Putamen (tissue), 1 donor: ENCODE measurements at regions not wholly inside any gene's neighbourhood (a gene's known extent, or its start where the extent isn't known, plus 50 kb on each side); places are given as distances from the start of the nearest gene placed in this dataset.
"Not testable (repeated sequence)": the region's sequence is repeated elsewhere in the genome, so short reads cannot be mapped to it uniquely, and the experiment has no call there.

Experiments used
- DNase-seq: peaks from one replicate; pipeline ENCODE4 v3.0.0-alpha.2; 2016; ENCODE audit warnings: low spot score

DNA sequence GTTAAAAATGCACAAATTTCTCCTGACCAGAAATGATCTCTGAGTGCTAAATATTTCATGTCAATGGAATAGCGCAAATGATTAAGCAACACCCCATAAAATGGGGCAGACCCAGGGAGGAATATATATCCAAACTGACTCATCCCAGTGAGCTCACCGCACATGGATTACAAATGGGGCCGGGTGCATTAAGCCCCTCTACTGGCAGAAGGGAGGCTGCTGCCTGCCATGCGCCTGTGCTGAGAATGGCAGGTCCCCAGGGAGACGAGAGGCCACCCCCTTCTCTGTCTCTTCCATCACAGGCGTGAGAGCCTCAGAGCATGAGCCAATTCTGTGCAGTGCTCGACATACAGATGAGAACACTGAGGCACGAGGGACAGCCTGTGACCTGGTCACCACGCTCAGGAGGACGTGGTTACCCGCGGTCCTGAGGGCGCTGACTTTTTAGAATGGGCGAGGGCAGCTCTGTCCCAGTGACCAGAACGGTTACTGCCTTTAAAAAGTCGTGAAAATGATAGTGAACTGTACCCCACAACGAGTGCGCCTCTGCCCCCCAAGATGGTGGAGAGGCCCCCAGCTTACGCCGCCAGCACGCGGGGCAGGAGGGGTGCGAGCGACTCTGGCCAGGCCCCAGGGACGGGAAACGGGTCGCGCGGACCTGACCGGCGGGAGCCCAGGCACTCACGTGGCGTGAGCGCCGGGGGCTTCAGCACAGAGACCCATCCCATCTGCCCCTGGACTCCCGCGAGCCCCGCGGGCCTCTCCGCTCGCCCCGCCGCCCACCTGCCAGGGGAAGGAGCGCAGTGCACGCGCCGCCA, 130.2 kb upstream of the ALDH3B2 start:
- DNase-seq = peak; percentile 41

DNA sequence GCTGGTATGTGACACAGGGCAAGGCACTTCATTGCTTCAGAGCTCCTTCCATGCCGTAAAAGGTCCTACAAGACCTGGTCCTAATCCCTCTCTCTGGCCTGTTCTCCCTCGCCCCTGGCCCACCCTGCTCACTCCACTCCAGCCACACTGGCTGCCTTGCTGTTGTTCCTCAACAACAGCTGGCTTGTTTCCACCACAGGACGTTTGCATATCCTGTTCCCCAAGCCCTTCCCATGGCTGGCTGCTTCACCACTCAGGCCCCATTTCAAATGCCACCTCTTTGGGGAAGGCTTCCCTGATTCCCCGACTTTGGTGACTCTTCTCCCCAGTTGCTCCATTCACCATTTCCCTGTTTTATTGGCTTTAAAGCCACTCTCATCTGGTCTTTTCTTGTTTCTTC, 129.1 kb upstream of the ALDH3B2 start:
- not testable (repeated sequence) for DNase-seq

DNA sequence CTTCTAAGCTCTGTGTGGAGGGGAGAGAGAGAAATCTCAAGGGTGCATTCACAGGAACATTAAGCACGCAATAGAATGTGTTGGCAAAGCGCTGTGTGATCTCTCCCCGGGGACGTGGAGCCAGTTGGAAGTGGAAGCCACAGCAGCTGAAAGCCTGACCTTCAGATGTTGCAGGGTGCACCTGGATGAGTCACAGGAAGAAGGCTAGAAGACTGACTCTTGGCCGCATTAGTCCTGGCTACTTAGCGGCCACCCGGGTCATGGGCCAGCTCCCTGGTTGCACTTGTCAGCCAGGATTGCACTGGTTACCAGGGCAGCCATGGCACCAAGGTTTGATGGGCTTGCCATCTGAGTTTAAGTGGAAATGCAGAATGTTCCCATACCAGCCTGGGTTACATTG, 128.6 kb upstream of the ALDH3B2 start:
- DNase-seq = not testable (repeated sequence)

DNA sequence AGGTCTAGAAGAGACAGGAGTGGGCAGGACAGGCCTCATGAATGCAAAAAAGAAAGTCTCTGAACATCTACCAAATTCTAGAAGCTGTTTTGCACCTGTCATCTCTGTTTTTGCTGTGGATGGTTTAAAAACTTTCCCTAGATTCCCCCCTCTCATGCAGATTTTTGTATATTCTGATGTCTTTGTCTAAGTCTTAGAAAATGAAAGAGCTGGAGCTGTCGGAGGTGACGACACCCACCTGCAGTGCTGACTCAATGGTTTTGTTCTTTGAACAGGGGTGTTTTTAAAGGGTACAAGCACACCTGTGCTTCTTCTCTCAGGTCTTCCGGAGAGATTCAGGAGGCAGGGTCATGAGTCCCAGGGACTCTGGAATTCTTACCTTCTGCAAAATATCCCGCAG, 128.2 kb upstream of the ALDH3B2 start:
- not testable (repeated sequence) for DNase-seq

DNA sequence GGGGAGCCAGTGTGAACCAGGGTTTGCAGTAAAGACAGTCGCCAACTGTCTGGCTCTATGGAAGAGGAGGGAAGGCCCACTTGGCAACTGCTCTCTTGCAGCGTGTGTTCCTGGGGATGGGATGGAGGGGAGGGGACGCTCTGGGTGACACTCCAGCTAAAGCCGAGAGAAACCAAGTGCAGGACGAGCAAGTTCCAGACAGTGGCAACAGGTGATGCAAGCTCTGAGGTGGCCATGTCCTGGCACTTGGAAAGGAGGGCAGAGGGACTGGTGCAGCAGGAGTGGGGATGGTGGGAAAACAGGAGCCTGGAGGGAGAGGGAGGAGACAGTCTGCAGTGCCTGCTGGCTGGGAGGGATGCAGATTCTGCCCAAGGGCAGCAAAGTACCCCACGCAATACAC, 127.0 kb upstream of the ALDH3B2 start:
- not testable (repeated sequence) for DNase-seq

DNA sequence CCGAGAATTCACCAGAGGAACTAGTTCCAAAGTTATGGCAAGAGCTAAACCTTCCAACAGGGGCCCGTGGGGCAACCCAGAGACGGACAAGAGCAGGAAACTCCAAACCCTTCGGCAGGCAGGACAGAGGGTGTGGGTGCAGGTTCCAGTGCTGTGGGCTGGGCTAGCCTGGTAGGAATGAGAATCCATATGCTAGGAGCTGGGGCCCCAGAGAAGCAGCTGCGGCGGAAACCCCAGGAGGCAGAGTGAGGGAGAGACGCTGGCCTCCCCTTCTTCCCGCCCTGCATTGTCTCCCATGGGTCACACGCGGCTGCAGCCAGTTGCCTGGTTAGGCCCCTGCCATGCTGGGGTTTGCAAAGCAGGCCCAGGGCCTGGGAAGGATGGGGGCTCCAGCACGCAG, 126.2 kb upstream of the ALDH3B2 start:
- DNase-seq = not testable (repeated sequence)

DNA sequence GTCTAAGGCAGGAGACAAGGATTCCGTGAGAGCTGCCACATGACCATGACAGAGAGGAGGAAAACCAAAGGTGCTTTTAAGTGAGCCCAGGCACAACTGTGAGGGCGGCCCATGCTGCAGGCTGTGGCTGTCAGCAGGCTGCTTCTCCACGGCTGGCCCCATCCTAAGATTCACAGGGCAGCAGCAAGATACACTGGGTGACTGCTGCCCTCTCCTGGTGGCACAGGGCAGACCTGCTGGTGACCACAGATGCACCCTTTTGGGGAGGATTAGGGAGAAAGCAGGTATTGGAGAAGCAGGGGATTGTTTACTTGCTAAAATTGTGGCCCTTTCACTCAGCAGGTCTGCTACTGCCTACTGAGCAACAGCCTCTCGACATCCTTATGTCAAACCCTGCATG, 125.4 kb upstream of the ALDH3B2 start:
- not testable (repeated sequence) for DNase-seq

DNA sequence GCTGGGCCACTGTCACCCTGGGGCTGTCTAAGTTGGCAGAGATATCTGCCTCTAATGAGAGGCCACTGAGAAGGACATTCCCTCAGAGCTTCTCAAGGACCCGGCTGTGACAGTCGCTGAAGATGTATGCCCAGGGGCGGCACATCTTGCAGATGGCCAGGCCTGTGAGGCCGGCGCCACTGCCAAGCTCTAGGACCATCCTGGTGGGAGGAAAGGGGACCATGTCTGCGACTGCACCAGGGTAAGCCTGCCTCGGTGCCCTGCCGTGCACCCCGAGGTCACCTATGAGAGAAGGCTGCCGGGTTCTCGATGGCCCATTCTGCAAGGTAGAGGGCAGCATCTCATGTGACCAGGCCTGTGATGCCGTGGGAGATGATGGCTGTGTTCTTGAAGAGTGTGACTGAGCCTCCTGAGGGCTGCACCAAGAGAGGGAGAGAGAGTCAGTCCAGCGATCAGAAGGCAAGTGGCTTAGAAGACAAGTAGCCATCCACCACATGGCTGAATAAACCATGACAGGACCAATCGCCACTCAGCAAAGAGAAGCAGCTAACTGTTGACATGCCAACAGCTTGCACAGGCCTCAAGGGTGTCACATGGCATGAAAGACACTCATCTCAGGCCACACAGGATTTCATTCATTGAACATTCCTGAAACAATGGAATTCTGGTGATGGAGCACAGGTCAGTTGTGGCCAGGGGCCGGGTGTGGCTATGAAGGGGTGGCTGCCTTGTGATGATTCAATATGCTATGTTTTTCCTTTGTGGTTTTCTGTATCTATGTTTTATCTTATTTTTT, 123.5 kb upstream of the ALDH3B2 start:
- not testable (repeated sequence) for DNase-seq

DNA sequence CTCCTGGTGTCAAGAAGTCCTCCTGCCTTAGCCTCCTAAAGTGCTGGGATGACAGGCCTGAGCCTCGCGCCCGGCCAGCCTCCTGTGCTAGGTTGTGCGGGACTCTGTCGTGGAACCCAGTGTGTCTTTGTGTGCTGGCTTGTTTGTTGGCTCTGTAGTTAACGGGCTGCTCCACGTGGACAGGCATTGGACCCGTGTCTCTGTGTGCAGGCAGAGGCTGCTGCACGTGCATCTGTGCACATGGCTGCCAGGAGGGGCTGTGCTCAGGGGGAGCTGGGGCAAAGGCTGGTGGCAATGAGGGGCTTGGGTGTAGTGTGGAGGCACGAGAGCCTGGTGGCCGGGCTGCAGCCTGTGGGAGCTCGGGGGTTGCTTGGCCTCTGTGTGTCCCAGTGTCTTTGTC, 121.3 kb upstream of the ALDH3B2 start:
- DNase-seq = no peak

DNA sequence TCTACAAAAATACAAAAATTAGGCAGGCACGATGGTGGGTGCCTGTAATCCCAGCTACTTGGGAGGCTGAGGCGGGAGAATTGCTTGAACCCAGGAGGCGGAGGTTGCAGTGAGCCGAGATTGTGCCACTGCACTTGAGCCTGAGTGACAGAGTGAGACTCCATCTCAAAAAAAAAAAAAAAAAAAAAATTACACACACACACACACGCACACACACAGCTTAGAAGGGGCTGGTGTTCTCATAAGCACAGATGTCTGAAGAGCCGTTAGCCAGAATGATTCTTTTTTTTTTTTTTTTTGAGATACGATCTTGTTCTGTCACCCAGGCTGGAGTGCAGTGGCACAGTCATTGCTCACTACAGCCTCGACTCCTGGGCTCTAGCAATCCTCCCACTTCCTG, 119.3 kb upstream of the ALDH3B2 start:
- DNase-seq = not testable (repeated sequence)

DNA sequence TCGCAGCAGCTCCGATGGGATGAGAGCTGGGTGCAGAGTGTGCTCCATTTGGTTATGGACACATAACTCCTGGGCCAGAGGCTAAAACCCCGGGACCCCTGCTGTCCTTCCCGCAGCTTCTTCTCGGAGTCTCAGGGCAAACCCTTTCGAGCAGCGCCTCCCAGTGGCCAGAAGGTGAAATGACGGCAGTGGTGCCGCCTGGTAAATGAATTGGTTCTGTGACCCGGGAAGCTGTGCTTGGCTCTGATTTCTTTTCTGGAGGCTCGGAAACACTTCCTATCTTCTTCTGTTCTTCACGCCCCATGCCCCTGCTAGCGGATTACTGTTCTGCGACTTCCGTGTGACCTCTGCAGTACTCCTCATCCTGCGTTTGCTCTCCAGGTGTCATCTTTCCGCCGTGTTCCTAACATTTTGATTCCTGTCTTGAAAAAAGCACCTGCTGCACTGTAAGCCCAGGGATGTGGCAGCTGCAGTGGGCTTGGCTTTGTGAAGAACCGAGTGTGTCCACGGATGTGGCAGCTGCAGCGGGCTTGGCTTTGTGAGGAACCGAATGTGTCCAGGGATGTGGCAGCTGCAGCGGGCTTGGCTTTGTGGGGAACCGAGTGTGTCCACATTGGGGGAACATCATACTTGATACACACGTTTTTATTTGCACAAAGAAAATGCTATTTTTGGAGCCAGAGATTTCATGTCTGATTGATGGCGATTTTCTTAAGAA, 118.0 kb upstream of the ALDH3B2 start:
- DNase-seq = not testable (repeated sequence)

DNA sequence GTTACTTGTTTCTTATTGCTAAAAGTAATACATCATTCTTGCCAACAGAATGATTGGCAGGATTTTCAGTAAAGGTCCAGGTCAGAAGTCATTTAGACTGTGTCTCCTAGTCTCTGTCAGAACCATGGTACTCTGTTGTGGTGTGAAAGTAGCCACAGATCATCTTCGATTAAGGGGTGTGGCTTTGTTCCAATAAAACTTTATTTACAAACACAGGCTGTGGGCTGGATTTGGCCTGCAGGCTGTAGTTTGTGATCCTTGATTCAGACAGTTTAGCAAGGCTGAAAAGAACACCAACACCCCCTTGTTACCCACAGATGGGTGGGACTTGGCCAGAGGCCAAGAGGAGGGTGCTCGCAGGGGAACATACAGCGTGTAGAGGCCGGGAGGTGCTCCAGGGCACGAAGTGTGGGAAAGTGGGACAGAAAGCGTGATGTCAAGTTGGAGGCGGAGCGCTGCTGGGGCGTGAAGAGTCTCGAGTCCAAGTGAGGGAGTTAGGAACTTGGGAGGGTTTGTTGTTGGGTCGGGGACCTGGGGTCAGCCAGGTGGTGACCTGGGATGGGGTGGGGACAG, 117.3 kb upstream of the ALDH3B2 start:
- not testable (repeated sequence) for DNase-seq

DNA sequence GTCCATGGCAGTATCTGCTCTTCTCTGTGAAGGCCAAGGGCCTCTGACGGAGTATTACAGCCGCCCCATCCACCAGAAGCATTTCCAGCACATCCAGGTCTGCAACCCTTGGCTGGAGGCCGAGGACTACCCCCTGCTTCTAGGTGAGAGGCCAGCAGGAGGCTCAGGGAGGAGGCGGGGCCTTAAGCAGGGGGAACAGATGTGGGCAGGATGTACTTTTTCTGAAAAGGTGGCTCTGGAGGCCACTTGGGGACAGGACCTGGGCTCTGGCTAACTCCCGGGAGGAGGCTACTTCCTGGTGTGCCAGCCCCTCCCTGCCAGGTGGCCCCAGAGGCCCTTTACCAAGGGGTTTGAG, 113.9 kb upstream of the ALDH3B2 start:
- DNase-seq = not testable (repeated sequence)

DNA sequence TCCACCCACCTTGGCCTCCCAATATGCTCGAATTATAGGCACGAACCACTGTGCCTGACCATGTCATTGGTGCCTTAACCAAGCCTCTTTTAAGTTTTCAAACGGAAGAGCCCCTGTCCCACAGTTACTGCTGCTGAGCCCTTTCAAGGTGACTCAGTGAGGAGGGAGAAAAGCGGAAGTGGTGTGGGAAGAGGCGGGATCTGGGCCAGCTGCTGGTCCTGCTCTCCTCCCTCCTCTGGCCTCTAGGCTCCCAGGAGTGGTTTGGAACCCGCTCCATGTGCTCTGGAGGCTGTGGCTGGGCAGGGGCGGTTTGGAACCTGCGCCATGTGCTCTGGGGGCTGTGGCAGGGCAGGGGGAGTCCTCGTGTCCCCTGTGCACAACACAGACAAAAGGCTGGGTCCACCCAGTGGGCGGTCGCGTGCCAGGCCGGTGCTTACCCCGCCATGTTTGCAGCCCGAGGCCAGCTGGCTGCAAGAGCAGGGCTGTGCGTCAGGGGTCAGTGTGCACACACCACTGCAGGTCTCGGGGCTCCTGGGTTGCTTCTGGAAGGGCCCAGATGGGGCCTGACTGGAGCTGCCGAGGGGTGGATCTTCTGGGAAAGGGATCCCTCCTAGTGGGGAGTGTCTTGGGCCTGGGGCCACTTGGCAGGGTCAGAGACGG, 113.4 kb upstream of the ALDH3B2 start:
- DNase-seq = not testable (repeated sequence)

DNA sequence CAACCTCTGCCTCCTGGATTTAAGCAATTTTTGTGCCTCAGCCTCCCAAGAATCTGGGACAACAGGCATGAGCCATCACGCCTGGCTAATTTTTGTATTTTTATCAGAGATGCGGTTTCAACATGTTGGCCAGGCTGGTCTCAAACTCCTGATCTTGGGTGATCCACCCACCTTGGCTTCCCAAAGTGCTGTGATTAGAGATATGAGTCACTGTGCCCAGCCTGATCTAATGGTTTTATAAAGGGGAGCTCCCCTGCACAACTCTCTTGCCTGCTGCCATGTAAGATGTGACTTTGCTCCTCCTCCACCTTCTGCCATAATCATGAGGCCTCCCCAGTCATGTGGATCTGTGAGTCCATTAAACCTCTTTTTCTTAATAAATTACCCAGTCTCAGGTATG, 107.5 kb upstream of the ALDH3B2 start:
- not testable (repeated sequence) for DNase-seq

DNA sequence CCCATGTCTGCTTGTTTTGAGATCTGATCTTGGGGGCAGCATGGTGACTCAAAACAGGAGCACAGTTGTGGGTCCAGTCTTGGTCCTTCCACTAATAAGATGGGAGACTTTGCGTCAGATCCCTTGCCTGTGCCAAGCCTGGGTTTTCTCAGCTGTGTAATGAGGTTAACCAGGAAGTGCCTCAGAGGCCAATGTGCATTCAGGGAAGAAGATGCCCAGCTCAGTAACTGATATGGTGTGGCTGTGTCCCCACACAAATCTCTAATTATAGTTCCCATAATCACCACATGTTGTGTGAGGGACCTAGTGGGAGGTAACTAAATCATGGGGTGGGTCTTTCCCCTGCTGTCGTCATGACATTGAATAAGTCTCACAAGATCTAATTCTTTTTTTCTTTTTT, 107.1 kb upstream of the ALDH3B2 start:
- DNase-seq = not testable (repeated sequence)

DNA sequence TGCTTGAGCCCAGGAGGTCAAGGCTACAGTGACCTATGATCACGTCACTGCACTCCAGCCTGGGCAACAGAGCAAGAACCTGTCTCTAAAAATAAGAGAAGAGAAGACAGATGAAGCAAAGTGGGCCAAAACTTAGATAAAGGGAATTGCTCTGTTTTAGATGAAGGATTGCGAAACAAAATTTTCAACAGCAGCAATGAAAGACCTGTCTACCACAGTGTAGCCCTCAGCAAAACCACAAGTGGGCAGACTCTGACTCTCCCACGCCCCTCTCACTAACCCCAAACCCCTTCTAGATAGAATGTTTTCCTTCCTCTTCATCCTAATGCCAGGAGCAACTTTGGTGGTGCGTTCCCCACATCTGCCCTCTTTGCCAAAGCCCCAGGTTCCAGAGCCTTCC, 105.6 kb upstream of the ALDH3B2 start:
- DNase-seq = no peak

DNA sequence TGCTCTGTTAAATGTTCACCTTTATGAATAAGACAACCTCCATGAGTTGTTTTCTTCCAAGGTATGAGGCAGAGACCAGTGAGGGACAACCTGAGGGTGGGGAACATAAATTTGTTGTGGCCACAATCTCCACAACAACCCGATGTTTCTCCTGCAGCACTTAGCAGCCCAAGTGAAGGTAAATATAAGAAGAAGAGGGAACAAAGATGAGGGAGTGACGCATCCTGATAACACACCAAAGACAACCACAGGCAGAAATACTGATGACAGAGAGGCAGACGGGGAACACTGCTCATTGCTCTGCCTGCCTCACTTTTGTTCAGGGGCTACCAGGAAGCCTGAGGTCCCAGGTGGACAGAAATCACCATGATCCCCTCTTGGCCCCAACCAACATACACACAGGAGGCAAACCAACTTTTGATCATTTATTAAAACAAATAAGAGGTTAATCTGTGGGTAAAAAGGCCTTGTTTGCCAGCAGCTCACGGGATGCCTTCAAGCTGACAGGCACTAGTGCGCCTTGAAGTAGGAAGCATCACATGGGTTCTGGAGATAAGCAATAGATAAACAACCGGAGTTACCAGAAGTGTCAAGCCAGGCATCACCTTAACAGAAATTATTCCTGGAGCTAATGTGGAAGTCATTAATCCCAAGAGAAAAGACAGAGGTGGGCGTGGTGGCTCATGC, 104.9 kb upstream of the ALDH3B2 start:
- DNase-seq = not testable (repeated sequence)

DNA sequence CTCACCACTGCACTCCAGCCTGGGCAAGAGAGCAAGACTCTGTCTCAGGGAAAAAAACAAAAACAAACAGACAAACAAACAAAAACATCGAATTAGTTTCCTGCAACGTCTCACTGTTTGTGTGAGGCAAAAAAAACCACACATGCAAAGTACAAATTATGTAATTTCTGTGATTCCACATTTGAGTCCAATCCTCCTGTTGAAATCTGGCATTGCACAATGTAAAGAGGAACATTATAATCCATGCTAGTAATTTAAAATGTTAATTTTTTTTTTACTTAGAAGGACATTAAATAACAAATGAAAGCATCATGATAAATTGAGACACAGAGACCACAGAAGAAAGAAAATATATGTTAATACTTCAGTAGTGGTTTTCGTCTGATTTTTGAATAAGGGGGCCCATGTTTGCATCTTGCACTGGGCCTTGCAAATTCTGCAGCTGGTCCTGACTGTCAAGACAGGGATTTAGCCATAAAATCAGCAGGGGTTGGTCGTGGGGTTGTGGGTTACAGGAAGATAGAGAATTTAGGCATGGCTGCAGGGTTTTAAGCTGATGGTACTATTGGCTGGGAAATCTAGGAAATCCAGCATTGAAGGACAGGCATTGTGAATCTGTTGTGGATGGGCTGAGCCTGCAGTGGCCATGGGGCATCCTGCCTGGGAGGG, 102.6 kb upstream of the ALDH3B2 start:
- no peak for DNase-seq

DNA sequence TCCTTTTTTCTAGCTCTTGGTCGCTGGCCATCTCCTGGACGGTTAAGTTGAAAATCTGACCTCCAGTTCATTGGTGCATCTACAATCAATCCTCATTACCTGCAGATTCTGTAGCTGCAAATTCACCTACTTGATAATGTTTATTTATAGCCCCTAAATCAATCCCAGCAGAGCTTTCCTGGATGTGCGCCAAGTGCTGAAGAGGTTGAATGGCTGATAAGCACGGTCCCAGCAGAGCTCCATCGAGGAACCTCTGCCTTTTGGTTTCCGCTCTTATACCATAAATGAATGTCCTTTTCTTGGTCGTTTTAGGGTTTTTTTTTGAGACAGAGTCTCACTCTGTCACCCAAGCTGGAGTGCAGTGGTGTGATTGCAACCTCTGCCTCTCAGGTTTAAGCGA, 99.8 kb upstream of the ALDH3B2 start:
- DNase-seq = not testable (repeated sequence)
